GM03348 (cell line): ENCODE measurements at regions not wholly inside any gene's neighbourhood (a gene's known extent, or its start where the extent isn't known, plus 50 kb on each side); places are given as distances from the start of the nearest gene placed in this dataset.
"Not testable (repeated sequence)": the region's sequence is repeated elsewhere in the genome, so short reads cannot be mapped to it uniquely, and the experiment has no call there.

Source experiments
- DNase-seq: peaks from one replicate; pipeline ENCODE4 v3.0.0; 2012; ENCODE audit warnings: low spot score

- not testable (repeated sequence) for DNase-seq
Measured at GRCh38 chr10:78096486-78096885, 62.8 kb downstream of the RPS24 start.

GRCh38 chr10:78102593-78102992 is 68.9 kb downstream of the RPS24 start:
- DNase-seq, result not testable (repeated sequence)

GRCh38 chr10:78109210-78109609 is 75.5 kb downstream of the RPS24 start:
- DNase-seq, result no peak

DNA sequence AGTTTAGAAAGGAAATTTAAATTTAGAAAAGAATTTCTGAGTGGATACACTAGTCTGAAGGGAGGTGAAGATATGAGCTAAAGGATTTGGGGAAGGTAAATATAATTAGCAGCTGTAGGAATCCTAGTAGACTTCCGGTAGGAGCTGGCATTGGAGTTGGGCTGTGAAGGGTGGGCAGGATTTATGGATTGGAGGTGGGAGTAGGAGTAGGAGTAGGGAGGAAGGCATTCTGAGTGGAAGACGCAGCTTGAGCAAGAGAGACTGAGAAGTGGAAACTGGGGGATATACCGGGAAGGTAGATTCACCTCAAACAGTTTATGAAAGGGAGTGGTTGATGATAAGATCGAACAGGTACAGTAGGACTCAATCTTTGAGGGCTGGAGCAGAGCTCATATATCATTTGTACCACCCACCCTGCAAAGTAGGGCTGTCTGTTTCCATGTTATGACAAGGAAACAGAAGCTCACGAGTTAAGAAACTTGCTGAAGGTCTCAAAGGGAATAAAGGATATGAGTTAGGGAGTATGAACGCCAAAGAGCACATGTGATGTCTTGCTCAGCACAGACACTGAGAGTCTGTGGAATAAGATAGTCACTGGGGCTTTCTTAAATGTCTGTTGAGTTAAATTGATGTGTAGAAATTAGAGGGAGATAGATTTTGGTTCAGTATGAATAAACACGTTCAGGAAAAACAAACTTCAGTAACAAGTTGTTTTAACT is 81.6 kb downstream of the RPS24 start:
- DNase-seq, result no peak

DNA sequence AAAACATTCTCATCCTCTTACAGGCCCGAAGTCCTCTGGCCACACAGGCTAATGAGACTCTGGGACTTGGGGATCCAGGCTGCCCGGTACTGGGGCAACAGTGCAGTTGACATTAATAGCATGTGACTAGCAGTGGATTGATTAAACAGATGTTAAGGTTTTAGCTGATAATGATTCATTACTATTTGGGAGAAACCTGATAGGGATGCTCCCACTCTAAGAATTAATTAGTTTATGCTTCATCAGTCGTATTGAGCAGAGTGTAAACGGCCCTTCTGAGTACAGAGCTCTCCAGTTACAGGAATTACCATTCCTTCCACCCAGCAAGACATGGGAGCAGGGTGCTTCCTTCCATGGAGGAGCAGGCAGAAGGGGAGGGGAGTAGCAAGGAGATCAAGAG is 82.7 kb downstream of the RPS24 start:
- no peak for DNase-seq

- no peak for DNase-seq
Measured at GRCh38 chr10:78118591-78118990, 84.9 kb downstream of the RPS24 start.

DNA sequence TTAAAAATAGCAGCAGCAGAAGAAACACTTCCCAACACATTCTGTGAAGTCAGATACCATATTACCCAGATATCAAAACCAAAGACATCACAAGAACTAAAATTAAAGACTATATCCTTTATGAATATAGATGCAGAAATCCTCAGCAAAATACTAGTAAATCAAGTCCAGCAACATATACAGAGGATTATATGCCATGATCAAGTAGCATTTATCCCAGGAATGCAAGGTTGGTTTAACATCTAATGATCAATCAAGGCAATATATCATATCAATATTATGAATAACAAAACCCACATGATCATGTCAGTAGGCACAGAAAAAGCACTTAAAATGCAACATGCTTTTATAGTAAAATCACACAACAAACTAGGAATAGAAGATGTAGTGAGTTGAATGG is 88.1 kb downstream of the RPS24 start:
- no peak for DNase-seq

GRCh38 chr10:78124167-78124566 is 90.5 kb downstream of the RPS24 start:
- DNase-seq, result no peak

GRCh38 chr10:78129211-78129610 is 95.5 kb downstream of the RPS24 start:
- DNase-seq, result no peak

GRCh38 chr10:78130966-78131710 is 97.5 kb downstream of the RPS24 start:
- DNase-seq, result no peak

DNA sequence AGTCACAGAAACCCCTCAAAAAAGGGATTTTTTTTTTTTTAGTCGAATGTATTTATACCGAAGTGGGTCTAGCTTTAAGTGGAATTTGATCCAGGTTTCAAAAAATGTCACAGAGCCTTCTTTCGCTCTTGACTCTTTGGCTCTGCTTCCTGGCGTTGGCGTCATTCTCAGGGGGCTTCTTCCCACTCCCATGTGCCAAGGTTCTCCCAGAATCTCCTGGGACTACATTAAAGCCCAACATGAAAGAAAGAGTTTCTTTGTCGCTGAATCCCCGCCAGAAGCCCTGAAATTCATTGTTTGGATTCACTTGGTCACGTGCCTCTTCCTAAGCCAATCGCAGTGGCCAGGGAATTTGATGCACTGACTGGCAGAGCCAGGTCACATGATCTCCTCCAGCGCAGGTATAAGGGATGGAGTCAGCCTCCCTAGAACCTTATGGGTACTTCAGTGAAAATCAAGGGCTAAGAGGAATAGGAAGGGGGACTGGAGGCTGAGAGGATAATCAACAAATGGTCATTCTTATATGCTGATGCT is 101.2 kb downstream of the RPS24 start:
- DNase-seq, result no peak

DNA sequence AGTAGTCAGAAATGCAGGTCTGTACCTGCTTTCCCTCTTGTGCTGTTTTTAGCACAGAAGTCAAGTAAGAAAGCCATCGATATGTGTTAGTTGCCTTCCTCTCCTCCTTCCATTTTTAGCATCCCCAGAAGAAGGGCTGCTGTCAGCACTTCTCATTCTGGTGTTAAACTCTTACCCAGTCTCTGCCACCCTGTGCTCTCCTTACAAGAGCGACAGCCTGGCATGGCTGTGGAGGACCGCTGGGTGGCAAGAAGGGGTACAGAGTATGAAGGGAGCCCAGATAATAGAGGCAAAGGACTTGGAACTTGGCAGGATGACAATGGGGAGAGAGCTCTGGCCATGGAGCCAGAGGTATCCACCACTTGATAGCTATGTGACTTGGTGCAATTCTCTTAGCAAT is 103.5 kb downstream of the RPS24 start:
- DNase-seq, result no peak

DNA sequence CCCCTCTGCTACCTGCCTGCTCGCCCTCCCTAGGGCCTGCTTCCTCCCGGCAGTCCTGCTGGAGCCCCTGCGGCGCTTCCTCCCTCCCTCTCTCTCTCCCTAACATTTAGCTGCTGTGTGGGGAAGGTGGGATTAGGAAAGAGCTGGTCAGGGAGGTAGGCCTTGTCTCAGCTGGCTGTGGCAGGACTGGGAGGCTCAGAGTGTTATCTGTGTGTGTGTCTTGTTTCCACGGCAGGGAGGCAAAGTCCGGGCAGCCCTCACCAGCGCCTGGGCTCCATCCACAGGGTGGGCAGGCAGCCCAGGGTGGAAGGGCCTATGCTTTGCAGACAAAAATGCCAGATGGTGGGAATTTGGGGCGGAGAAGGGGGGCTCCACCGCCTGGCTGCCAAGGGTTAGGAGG is 105.7 kb downstream of the RPS24 start:
- no peak for DNase-seq

DNA sequence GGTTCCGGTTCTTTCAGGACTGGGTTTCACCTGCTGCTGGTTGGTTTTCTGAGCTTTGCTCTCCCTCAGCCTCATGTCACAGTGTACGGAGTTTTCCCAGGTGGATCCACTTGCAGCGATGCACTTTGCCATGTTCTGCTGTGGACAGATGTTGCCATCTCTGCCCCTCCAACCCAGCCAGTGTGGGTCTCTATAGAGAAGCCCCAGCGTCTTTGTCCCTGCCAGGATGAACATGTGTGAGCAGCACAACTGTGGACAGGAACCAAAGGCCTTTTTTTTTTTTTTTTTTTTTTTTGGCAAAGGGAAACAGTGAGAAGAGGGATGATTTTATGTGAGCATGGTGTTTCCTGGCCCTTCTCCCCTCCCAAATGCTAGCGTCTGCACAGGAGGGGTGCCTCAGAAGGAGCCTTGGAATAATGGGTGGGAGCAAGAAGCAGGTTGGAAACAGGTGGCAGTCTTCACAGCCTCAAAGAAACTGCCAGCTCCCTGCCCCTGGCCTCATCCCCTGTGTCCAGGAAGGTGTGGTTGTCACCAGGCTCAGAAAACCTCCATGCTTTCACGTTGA is 106.5 kb downstream of the RPS24 start:
- no peak for DNase-seq

DNA sequence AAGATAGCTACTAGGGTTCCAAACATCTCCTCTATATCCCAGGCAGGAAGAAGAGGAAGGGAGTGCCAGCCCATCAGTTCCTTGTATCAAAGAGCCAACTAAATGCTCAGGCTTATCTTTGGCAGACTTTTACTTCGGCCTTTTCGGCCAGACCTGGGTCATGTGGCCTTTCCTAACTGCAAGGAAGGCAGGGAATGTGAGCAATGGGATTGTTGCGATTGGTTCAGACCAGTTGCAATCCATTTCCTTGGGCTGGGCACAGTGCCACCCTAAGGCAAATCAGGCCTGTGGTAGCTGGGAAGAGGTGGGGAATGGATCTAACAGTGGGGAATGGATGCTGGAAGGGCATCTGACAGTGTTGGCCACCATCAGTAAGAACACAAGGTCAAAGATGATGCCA is 109.9 kb downstream of the RPS24 start:
- no peak for DNase-seq

DNA sequence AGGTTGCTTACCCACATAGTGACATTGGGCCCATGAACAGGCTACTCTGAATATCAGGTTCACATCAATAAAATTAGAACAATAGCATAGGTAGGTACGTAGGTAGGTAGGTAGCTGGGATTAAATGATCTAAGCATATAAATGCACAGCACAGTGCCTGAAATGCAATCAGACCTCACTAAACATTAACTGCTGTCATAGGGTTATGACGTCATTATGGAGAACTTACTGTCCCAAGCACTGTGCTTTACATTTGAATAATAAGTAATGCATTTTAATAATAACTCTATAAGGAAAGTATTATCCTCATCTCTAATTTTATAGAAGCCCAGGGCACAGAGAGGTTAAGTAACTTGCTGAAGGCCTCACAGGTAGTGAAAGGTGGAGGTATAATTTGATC is 112.5 kb downstream of the RPS24 start:
- no peak for DNase-seq

DNA sequence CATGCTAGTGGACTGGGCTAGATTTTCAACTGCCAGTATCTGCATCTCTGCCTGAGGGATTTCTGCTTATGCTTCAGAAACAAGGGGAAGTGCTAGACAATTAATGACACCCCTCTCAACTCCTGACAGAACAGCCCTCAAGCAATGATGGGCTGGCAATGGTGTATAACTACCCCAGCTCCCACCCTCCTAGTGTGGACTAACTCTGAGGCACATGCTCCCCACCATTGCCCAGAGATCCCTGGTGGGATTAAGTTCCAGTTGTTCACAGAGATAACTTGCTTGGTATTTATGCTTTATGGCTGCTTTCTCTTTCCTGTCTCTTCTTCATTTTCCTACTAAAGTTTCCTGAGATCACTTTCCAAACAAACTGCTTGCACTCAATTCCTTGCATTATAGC is 113.5 kb downstream of the RPS24 start:
- no peak for DNase-seq

DNA sequence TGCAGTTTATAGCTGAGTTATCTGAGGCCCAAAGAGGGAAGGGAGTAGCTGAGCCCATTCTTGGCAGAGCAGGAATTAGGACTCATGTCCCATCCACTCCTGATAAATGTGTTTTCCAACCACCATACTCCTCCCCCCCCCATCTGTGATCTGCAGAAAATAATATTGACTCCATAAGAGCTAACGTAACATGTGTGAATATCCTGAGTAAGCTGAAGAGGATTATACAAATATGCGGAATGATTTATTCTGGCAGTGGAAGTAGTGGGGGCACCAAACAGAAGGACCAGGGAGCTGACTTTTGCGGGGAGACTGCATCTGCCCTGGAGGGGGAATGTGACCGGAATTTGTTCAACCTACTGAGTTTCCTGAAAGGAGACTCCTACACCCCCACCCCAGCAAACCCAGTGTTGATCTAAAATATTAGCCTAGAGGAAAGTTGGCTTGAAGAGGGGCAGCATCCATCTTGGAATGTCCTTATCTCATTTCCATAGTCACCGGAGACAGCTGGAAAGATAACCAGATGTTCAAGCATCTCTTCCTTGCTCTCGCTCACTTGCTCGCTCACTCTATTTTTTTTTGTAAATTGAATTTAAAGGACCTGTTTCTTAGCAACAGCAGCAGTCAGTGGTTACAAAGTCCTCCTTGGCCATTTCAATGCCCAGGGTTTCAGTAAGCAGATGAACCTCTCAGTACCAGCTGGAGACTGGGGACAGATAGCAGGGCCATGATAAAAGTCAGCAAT is 114.7 kb downstream of the RPS24 start:
- no peak for DNase-seq

- peak; percentile 32 for DNase-seq
Measured at GRCh38 chr10:78148961-78149612, 115.4 kb downstream of the RPS24 start.

DNA sequence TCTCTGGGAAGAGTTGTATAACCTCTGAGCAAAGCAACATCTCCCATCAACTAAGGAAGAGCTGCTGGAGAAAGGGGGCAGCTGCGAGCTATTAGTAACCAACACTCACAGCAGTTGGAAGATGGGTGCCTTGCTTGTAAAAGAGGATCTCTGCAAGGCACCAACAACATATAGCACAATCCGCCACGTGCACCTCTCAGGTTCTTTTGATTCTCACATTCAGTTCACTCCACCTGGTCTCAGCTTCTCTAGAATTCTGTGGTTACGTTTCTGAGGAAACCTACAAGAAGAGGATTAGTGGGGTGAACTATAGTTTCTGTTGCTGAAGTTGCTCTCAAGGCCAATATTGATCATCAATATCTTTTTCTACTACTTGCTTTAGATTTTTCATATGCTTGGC is 117.1 kb downstream of the RPS24 start:
- DNase-seq, result no peak

DNA sequence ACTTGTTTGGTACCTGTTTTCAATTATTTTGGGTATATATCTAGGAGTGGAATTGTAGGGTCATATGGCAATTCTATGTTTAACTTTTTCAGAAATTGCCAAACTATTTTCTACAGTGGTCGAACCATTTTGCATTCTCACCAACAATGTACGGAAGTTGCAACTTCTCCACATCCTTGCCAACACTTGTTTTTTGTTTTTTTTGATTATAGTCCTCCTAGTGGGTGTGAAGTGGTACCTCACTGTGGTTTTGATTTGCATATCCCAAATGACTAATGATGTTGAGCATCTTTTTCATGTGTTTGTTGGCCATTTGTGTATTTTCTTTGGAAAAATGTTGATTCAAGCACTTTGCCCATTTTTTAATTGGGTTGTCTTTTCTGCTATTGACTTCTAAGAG is 122.1 kb downstream of the RPS24 start:
- DNase-seq, result no peak

DNA sequence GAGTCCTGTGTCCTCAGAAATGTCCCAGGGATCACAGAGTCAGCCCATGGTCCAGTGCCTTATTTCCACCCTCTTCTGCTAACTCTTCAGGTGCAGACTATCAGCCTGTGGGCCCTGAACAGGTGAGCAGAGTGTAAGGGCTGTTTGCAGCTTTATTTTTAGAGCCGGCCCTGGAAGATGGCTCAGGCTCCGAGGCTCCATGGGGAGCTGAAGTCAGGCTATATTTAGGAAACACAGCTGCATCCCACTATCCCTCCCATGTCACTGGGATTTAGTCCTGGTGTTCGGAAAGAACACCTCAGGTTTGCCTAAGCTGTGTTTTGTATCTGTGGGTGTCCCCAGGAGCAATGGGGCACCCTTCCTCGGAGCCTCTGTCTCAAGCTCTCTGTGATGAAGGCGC is 126.9 kb downstream of the RPS24 start:
- no peak for DNase-seq
